WTC11 (cell line): ENCODE measurements at regions not wholly inside any gene's neighbourhood (a gene's known extent, or its start where the extent isn't known, plus 50 kb on each side); places are given as distances from the start of the nearest gene placed in this dataset.
"Not testable (repeated sequence)": the region's sequence is repeated elsewhere in the genome, so short reads cannot be mapped to it uniquely, and the experiment has no call there.

ENCODE experiments used
- ATAC-seq: fragments of 200-7000 bp; cut with Tn5 transposase; 2 replicates; pipeline ENCODE4 v1.10.0; 2021; ENCODE audit warnings: mild to moderate bottlenecking, moderate library complexity
- CTCF ChIA-PET: fragments of 300-600 bp; sonication (Branson Sonifier 250); formaldehyde crosslinking; loops from one replicate; lab custom pipeline; 2021; ENCODE audit warnings: antibody characterized with exemption; lab: Charles Lee
- POLR2A ChIA-PET: fragments of 350-600 bp; sonication (Branson Sonifier 250); formaldehyde crosslinking; loops from one replicate; lab custom pipeline; 2021; ENCODE audit warnings: antibody characterized with exemption; lab: Charles Lee
- DNase-seq: peaks from one replicate; pipeline ENCODE4 v3.0.0; 2021; ENCODE audit warnings: low spot score
- H3K27ac Mint-ChIP-seq: 2 replicates; pipeline ENCODE4 v1.8.0; 2021; ENCODE audit warnings: mixed read lengths
- H3K27me3 Mint-ChIP-seq: 2 replicates; pipeline ENCODE4 v1.8.0; 2021; ENCODE audit warnings: low read depth, mild to moderate bottlenecking, moderate library complexity, mixed read lengths
- H3K36me3 Mint-ChIP-seq: 2 replicates; pipeline ENCODE4 v1.8.0; 2021; ENCODE audit warnings: mixed read lengths
- H3K4me1 Mint-ChIP-seq: 2 replicates; pipeline ENCODE4 v1.8.0; 2022; ENCODE audit warnings: mixed read lengths
- H3K4me3 Mint-ChIP-seq: 2 replicates; pipeline ENCODE4 v1.8.0; 2021; ENCODE audit warnings: mild to moderate bottlenecking, moderate library complexity, mixed read lengths
- H3K9me3 Mint-ChIP-seq: 2 replicates; pipeline ENCODE4 v1.8.0; 2021; ENCODE audit warnings: mixed read lengths
- ATF2 ChIP-seq: sonication (generic); formaldehyde crosslinking; IDR thresholded peaks from 2 replicates; pipeline ENCODE4 v1.8.1; 2022; ENCODE audit warnings: low read depth, missing genetic modification reagents, borderline replicate concordance
- CBFB ChIP-seq: sonication (generic); formaldehyde crosslinking; IDR thresholded peaks from 2 replicates; pipeline ENCODE4 v1.8.1; 2022; ENCODE audit warnings: mild to moderate bottlenecking, low read depth, missing genetic modification reagents
- CDX4 ChIP-seq: fragments of 250-450 bp; sonication (Bioruptor Pico); IDR thresholded peaks from 2 replicates; pipeline ENCODE4 v1.9.0; 2021; ENCODE audit warnings: moderate library complexity, mild to moderate bottlenecking, inconsistent platforms, borderline replicate concordance
- CREB1 ChIP-seq: sonication (generic); formaldehyde crosslinking; IDR thresholded peaks from 2 replicates; pipeline ENCODE4 v1.8.0; 2023; ENCODE audit warnings: mild to moderate bottlenecking, missing genetic modification reagents
- E2F1 ChIP-seq: sonication (generic); formaldehyde crosslinking; IDR thresholded peaks from 2 replicates; pipeline ENCODE4 v1.8.0; 2022; ENCODE audit warnings: mild to moderate bottlenecking, missing genetic modification reagents
- EMX1 ChIP-seq: fragments of 250-450 bp; sonication (Bioruptor Pico); IDR thresholded peaks from 2 replicates; pipeline ENCODE4 v1.8.0; 2021; ENCODE audit warnings: mild to moderate bottlenecking
- FOXK1 ChIP-seq: sonication (generic); formaldehyde crosslinking; IDR thresholded peaks from 2 replicates; pipeline ENCODE4 v1.8.0; 2022; ENCODE audit warnings: mild to moderate bottlenecking, moderate library complexity, missing genetic modification reagents
- GABPB1 ChIP-seq: sonication (generic); formaldehyde crosslinking; IDR thresholded peaks from 2 replicates; pipeline ENCODE4 v1.8.1; 2023; ENCODE audit warnings: mild to moderate bottlenecking, missing genetic modification reagents
- JUN ChIP-seq: sonication (generic); formaldehyde crosslinking; IDR thresholded peaks from 2 replicates; pipeline ENCODE4 v1.8.0; 2023; ENCODE audit warnings: mild to moderate bottlenecking, missing genetic modification reagents
- MLX ChIP-seq: sonication (generic); formaldehyde crosslinking; IDR thresholded peaks from 2 replicates; pipeline ENCODE4 v1.8.1; 2023; ENCODE audit warnings: mild to moderate bottlenecking, missing genetic modification reagents, moderate library complexity
- MXD4 ChIP-seq: fragments of 250-450 bp; sonication (Bioruptor Pico); IDR thresholded peaks from 2 replicates; pipeline ENCODE4 v1.8.0; 2021; ENCODE audit warnings: mild to moderate bottlenecking, moderate library complexity, borderline replicate concordance
- NR2C2 ChIP-seq: sonication (generic); formaldehyde crosslinking; IDR thresholded peaks from 2 replicates; pipeline ENCODE4 v1.8.0; 2022; ENCODE audit warnings: mild to moderate bottlenecking, missing genetic modification reagents
- NR3C1 ChIP-seq: sonication (generic); formaldehyde crosslinking; conservative IDR thresholded peaks from 2 replicates; pipeline ENCODE4 v1.8.1; 2023; ENCODE audit warnings: low read depth, mild to moderate bottlenecking, missing genetic modification reagents
- OVOL2 ChIP-seq: fragments of 250-450 bp; sonication (Bioruptor Pico); IDR thresholded peaks from 2 replicates; pipeline ENCODE4 v1.9.0; 2021; ENCODE audit warnings: mild to moderate bottlenecking, borderline replicate concordance
- SMAD3 ChIP-seq: sonication (generic); formaldehyde crosslinking; IDR thresholded peaks from 2 replicates; pipeline ENCODE4 v1.8.0; 2022; ENCODE audit warnings: missing genetic modification reagents, mild to moderate bottlenecking, borderline replicate concordance
- SMAD4 ChIP-seq: sonication (generic); formaldehyde crosslinking; IDR thresholded peaks from 2 replicates; pipeline ENCODE4 v1.8.0; 2022; ENCODE audit warnings: mild to moderate bottlenecking, missing genetic modification reagents
- TCF7 ChIP-seq: sonication (generic); formaldehyde crosslinking; IDR thresholded peaks from 2 replicates; pipeline ENCODE4 v1.8.0; 2022; ENCODE audit warnings: mild to moderate bottlenecking, low read depth, missing genetic modification reagents, moderate library complexity
- TP53 ChIP-seq: sonication (generic); formaldehyde crosslinking; IDR thresholded peaks from 2 replicates; pipeline ENCODE4 v1.8.1; 2023; ENCODE audit warnings: mild to moderate bottlenecking, missing genetic modification reagents
- USF1 ChIP-seq: sonication (generic); formaldehyde crosslinking; IDR thresholded peaks from 2 replicates; pipeline ENCODE4 v1.8.0; 2022; ENCODE audit warnings: mild to moderate bottlenecking, missing genetic modification reagents
- USF2 ChIP-seq: sonication (generic); formaldehyde crosslinking; IDR thresholded peaks from 2 replicates; pipeline ENCODE4 v1.8.1; 2023; ENCODE audit warnings: mild to moderate bottlenecking, missing genetic modification reagents, moderate library complexity
- ZBTB21 ChIP-seq: sonication (generic); formaldehyde crosslinking; IDR thresholded peaks from 2 replicates; pipeline ENCODE4 v1.8.1; 2023; ENCODE audit warnings: mild to moderate bottlenecking, missing genetic modification reagents, borderline replicate concordance
- ZNF138 ChIP-seq: sonication (generic); formaldehyde crosslinking; conservative IDR thresholded peaks from 2 replicates; pipeline ENCODE4 v1.8.1; 2022; ENCODE audit warnings: mild to moderate bottlenecking, moderate library complexity, missing genetic modification reagents
- ZNF219 ChIP-seq: sonication (generic); formaldehyde crosslinking; IDR thresholded peaks from 2 replicates; pipeline ENCODE4 v1.8.0; 2023; ENCODE audit warnings: missing genetic modification reagents, mild to moderate bottlenecking, borderline replicate concordance
- ZNF232 ChIP-seq: sonication (generic); formaldehyde crosslinking; IDR thresholded peaks from 2 replicates; pipeline ENCODE4 v1.8.0; 2022; ENCODE audit warnings: mild to moderate bottlenecking, missing genetic modification reagents
- ZNF317 ChIP-seq: sonication (generic); formaldehyde crosslinking; IDR thresholded peaks from 2 replicates; pipeline ENCODE4 v1.8.1; 2023; ENCODE audit warnings: low read depth, mild to moderate bottlenecking, moderate library complexity, missing genetic modification reagents, borderline replicate concordance
- ZNF396 ChIP-seq: fragments of 250-450 bp; sonication (Bioruptor Pico); IDR thresholded peaks from 2 replicates; pipeline ENCODE4 v1.8.0; 2021; ENCODE audit warnings: mild to moderate bottlenecking, moderate library complexity, borderline replicate concordance
- ZNF416 ChIP-seq: fragments of 250-450 bp; sonication (Bioruptor Pico); IDR thresholded peaks from 2 replicates; pipeline ENCODE4 v1.9.0; 2021; ENCODE audit warnings: mild to moderate bottlenecking, inconsistent platforms
- ZNF423 ChIP-seq: fragments of 250-450 bp; sonication (Bioruptor Pico); IDR thresholded peaks from 2 replicates; pipeline ENCODE4 v2.1.2; 2022; ENCODE audit warnings: mild to moderate bottlenecking, moderate library complexity
- ZNF512 ChIP-seq: sonication (generic); formaldehyde crosslinking; IDR thresholded peaks from 2 replicates; pipeline ENCODE4 v1.8.1; 2022; ENCODE audit warnings: missing genetic modification reagents, borderline replicate concordance

GRCh38 chr6:156191895-156192294 is 585.3 kb upstream of the ARID1B start (continued):
- TF ChIP-seq CREB1 (CRISPR knock-in tag) (no peak), ZNF219 (CRISPR knock-in tag) (no peak), SMAD4 (CRISPR knock-in tag) (no peak), ZNF232 (CRISPR knock-in tag) (no peak), ZNF416 (CRISPR knock-in tag) (no peak), CDX4 (CRISPR knock-in tag) (no peak), FOXK1 (CRISPR knock-in tag) (no peak), CBFB (CRISPR knock-in tag) (no peak), NR2C2 (CRISPR knock-in tag) (no peak), E2F1 (CRISPR knock-in tag) (no peak), USF2 (CRISPR knock-in tag) (no peak)

- ATAC-seq, H3K36me3 Mint-ChIP-seq, POLR2A ChIA-PET, CTCF ChIA-PET, H3K27ac Mint-ChIP-seq, DNase-seq, H3K4me3 Mint-ChIP-seq, H3K27me3 Mint-ChIP-seq: not testable (repeated sequence)
- peaks cover 23% of the 10 kb centered on the region for H3K4me1 Mint-ChIP-seq
- H3K9me3 Mint-ChIP-seq: peaks cover 17% of the 10 kb centered on the region
These were observed 585.8 kb upstream of the ARID1B start for GRCh38 chr6:156191390-156191789.

GRCh38 chr6:156190270-156190669 is 586.9 kb upstream of the ARID1B start:
- H3K27ac Mint-ChIP-seq: no peak overlapping the region
- POLR2A ChIA-PET: no interaction called here
- H3K4me1 Mint-ChIP-seq: peaks cover 23% of the 10 kb centered on the region
- no peak overlapping the region for H3K4me3 Mint-ChIP-seq
- no peak for ATAC-seq
- no peaks in the 10 kb centered on the region for H3K27me3 Mint-ChIP-seq
- no peak for DNase-seq
- H3K9me3 Mint-ChIP-seq: peaks cover 17% of the 10 kb centered on the region
- CTCF ChIA-PET: no interaction called here
- no peaks in the 10 kb centered on the region for H3K36me3 Mint-ChIP-seq
- no peak for TF ChIP-seq GABPB1 (CRISPR knock-in tag)
- TF ChIP-seq ZNF317 (CRISPR knock-in tag): no peak
- no peak for TF ChIP-seq ZNF396 (CRISPR knock-in tag)
- no peak for TF ChIP-seq TCF7 (CRISPR knock-in tag)
- TF ChIP-seq ZNF138 (CRISPR knock-in tag): no peak
- TF ChIP-seq JUN (CRISPR knock-in tag): no peak
- TF ChIP-seq SMAD3 (CRISPR knock-in tag): no peak
- no peak for TF ChIP-seq ATF2 (CRISPR knock-in tag)
- no peak for TF ChIP-seq NR3C1 (CRISPR knock-in tag)
- TF ChIP-seq MXD4 (CRISPR knock-in tag): no peak
- TF ChIP-seq MLX (CRISPR knock-in tag): no peak
- TF ChIP-seq ZNF512: no peak
- TF ChIP-seq USF1 (CRISPR knock-in tag): no peak
- TF ChIP-seq ZBTB21 (CRISPR knock-in tag): no peak
- no peak for TF ChIP-seq ZNF423
- no peak for TF ChIP-seq TP53 (CRISPR knock-in tag)
- TF ChIP-seq OVOL2 (CRISPR knock-in tag): no peak
- TF ChIP-seq EMX1 (CRISPR knock-in tag): no peak
